Keratinocyte (primary cell): ENCODE measurements at regions not wholly inside any gene's neighbourhood (a gene's known extent, or its start where the extent isn't known, plus 50 kb on each side); places are given as distances from the start of the nearest gene placed in this dataset.

Experiments
- DNase-seq: peaks from one replicate; pipeline ENCODE4 v3.0.0-alpha.2; 2011; ENCODE audit warnings: low read depth, missing footprints, low spot score
- FAIRE-seq: peaks from 2 replicates; lab custom pipeline; 2011; peaks lifted over from hg19 to GRCh38; lab: Jason Lieb, UNC
- H2AFZ ChIP-seq: 2 replicates; pipeline ENCODE4 v1.6.0; 2012; ENCODE audit warnings: low read length, control low read depth, inconsistent platforms; ENCODE audit not compliant: control insufficient read depth
- H3K27ac ChIP-seq: 2 replicates; pipeline ENCODE4 v1.5.1; 2011; ENCODE audit warnings: low read length; ENCODE audit not compliant: control insufficient read depth, insufficient read depth
- H3K27me3 ChIP-seq: 3 replicates; pipeline ENCODE4 v1.6.0; 2011; ENCODE audit warnings: low read length; ENCODE audit not compliant: control insufficient read depth, insufficient read depth; ENCODE audit errors: extremely low read depth
- H3K36me3 ChIP-seq, 2 experiments: 2 replicates in 1 of 2; 3 replicates in 1 of 2; pipeline ENCODE4 v1.5.1; 2011; ENCODE audit warnings: low read length in 2 of 2, mild to moderate bottlenecking in 1 of 2; ENCODE audit not compliant: control insufficient read depth in 2 of 2, insufficient read depth in 2 of 2; ENCODE audit errors: extremely low read depth in 1 of 2
- H3K4me1 ChIP-seq: 3 replicates; pipeline ENCODE4 v1.5.1; 2011; ENCODE audit warnings: low read length; ENCODE audit not compliant: control insufficient read depth, insufficient read depth; ENCODE audit errors: extremely low read depth
- H3K4me2 ChIP-seq: 3 replicates; pipeline ENCODE4 v1.6.0; 2011; ENCODE audit warnings: low read depth, low read length; ENCODE audit not compliant: control insufficient read depth, insufficient read depth; ENCODE audit errors: extremely low read depth
- H3K4me3 ChIP-seq, 3 experiments: fragments of 200-600 bp in 1 of 3; sonication (generic) in 1 of 3; 2 replicates in 2 of 3; 3 replicates in 1 of 3; pipeline ENCODE4 v1.5.1; 2011 to 2016; ENCODE audit warnings: low read length in 3 of 3, mild to moderate bottlenecking in 3 of 3, control low read depth in 2 of 3, inconsistent platforms in 1 of 3, low read depth in 1 of 3, mixed read lengths in 1 of 3, mixed run types in 1 of 3, moderate library complexity in 1 of 3; ENCODE audit not compliant: control insufficient read depth in 2 of 3, insufficient read depth in 2 of 3; ENCODE audit errors: extremely low read depth in 1 of 3
- H3K79me2 ChIP-seq: 2 replicates; pipeline ENCODE4 v1.6.0; 2012; ENCODE audit warnings: low read length; ENCODE audit not compliant: control insufficient read depth, insufficient read depth
- H3K9ac ChIP-seq: 3 replicates; pipeline ENCODE4 v1.6.0; 2011; ENCODE audit warnings: low read length; ENCODE audit not compliant: control insufficient read depth, insufficient read depth; ENCODE audit errors: extremely low read depth
- H3K9me1 ChIP-seq: 3 replicates; pipeline ENCODE4 v1.6.0; 2011; ENCODE audit warnings: low read length; ENCODE audit not compliant: control insufficient read depth, insufficient read depth; ENCODE audit errors: extremely low read depth
- H3K9me3 ChIP-seq: 2 replicates; pipeline ENCODE4 v1.5.1; 2012; ENCODE audit warnings: low read depth, low read length; ENCODE audit not compliant: control insufficient read depth
- H4K20me1 ChIP-seq: 3 replicates; pipeline ENCODE4 v1.6.0; 2011; ENCODE audit warnings: low read length; ENCODE audit not compliant: control insufficient read depth, insufficient read depth; ENCODE audit errors: extremely low read depth
- EZH2 ChIP-seq: IDR thresholded peaks from one replicate; pipeline ENCODE4 v1.6.1; 2012; ENCODE audit warnings: inconsistent platforms, mild to moderate bottlenecking, low read length, moderate library complexity
- dilution Hi-C: fragments of 300-500 bp; cut with MboI; formaldehyde crosslinking; loops from one replicate; pipeline ENCODE4 v1.7.0; 2020; ENCODE audit warnings: low sequenced_read_pairs; ENCODE audit not compliant: extremely low pct_ligation_motif_present
- TF ChIP-seq, protein P1 (sequence below), 3 experiments: IDR thresholded peaks in 1 of 3; conservative IDR thresholded peaks in 1 of 3; optimal IDR thresholded peaks in 1 of 3; 2 replicates in 2 of 3; 3 replicates in 1 of 3; pipeline versions ENCODE3 to v1.5.1; 2011; ENCODE audit warnings: low read length in 3 of 3, mild to moderate bottlenecking in 3 of 3, moderate library complexity in 2 of 3, control low read depth in 1 of 3, inconsistent platforms in 1 of 3; ENCODE audit not compliant: insufficient read depth in 2 of 3; ENCODE audit errors: extremely low read depth in 1 of 3

DNA sequence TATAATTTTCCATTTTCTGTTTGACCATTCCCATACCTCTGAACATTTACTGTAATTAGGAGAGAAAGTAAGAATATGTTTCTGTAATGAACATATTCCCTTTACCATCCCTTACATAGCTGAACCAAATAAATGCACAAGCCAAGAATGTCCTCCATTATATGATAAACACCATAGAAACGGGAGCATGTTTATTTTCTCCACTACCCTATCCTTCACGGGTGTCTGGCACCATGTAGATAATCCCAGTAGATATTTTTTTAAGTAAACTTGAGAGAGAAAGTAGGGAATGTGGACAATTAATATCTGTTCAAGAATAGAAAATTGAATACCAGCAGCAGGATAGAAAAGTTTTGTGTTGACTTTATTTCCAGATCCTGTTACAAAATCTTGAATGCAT is 928.4 kb downstream of the EFNB2 start:
- no peaks in the 10 kb centered on the region for H3K27me3 ChIP-seq
- H3K4me1 ChIP-seq, result peaks cover 10% of the 10 kb centered on the region
- no peaks in the 10 kb centered on the region for H3K36me3 ChIP-seq
- no peaks in the 10 kb centered on the region for H3K79me2 ChIP-seq
- FAIRE-seq (no peak), DNase-seq (no peak)
- no peak for TF ChIP-seq EZH2
- TF ChIP-seq, protein P1, sequence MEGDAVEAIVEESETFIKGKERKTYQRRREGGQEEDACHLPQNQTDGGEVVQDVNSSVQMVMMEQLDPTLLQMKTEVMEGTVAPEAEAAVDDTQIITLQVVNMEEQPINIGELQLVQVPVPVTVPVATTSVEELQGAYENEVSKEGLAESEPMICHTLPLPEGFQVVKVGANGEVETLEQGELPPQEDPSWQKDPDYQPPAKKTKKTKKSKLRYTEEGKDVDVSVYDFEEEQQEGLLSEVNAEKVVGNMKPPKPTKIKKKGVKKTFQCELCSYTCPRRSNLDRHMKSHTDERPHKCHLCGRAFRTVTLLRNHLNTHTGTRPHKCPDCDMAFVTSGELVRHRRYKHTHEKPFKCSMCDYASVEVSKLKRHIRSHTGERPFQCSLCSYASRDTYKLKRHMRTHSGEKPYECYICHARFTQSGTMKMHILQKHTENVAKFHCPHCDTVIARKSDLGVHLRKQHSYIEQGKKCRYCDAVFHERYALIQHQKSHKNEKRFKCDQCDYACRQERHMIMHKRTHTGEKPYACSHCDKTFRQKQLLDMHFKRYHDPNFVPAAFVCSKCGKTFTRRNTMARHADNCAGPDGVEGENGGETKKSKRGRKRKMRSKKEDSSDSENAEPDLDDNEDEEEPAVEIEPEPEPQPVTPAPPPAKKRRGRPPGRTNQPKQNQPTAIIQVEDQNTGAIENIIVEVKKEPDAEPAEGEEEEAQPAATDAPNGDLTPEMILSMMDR (optimal IDR thresholded peaks at IDR 0.05 in 1 of 3, IDR thresholded peaks at IDR 0.05 in 1 of 3, conservative IDR thresholded peaks at IDR 0.05 in 1 of 3; ENCODE audit: extremely low read depth in 1 of 3, insufficient read depth in 2 of 3, low read length in 3 of 3), result no peak
- H3K4me3 ChIP-seq, result no peak overlapping the region
- H3K9me1 ChIP-seq, result no peaks in the 10 kb centered on the region
- no peak overlapping the region for H2AFZ ChIP-seq
- dilution Hi-C loops, result no loop called here
- no peaks in the 10 kb centered on the region for H4K20me1 ChIP-seq
- no peaks in the 10 kb centered on the region for H3K9me3 ChIP-seq
- no peak overlapping the region for H3K4me2 ChIP-seq
- H3K9ac ChIP-seq, result no peak overlapping the region
- H3K27ac ChIP-seq, result no peak overlapping the region

DNA sequence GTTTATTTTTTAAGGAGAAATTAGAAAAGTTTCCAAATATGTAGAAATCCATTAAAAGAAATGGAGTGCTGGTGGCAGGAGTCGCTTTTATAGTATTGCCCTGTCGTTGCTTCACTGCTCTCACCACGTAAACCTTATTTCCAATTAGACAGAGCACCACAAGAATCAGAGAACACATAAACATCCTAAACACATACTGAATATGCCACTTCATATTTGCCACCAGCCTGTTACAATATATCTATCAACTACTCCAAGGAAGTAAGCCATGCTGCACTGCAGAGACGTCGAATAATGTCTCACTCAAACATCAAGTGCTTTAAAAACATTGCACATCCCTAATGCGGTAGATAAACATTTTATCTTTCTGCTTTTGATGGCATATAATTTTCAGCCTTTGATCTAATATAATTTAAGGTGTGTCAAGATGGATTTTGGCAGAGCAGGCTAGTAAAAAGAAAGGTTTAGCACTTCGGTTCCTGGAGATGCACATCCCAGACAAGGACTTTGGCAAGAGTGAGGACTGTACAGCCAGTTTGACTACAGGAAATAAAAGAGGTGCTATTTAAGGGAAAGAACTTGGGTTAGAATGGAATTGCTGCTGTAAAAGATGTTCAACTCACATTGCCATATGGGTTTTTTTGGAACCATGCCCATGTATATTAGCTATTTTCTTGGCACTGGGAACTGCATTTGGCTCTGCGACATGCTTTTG is 932.3 kb downstream of the EFNB2 start:
- no peak overlapping the region for H3K9ac ChIP-seq
- H3K9me3 ChIP-seq, result no peaks in the 10 kb centered on the region
- H3K9me1 ChIP-seq, result no peaks in the 10 kb centered on the region
- H4K20me1 ChIP-seq, result no peaks in the 10 kb centered on the region
- H3K27me3 ChIP-seq, result no peaks in the 10 kb centered on the region
- no peak for DNase-seq
- TF ChIP-seq, protein P1 (optimal IDR thresholded peaks at IDR 0.05 in 1 of 3, IDR thresholded peaks at IDR 0.05 in 1 of 3, conservative IDR thresholded peaks at IDR 0.05 in 1 of 3; ENCODE audit: extremely low read depth in 1 of 3, insufficient read depth in 2 of 3, low read length in 3 of 3), result no peak
- no peak for TF ChIP-seq EZH2
- H3K4me1 ChIP-seq, result no peaks in the 10 kb centered on the region
- FAIRE-seq, result no peak
- peak overlapping the region; percentile 30 for H2AFZ ChIP-seq
- H3K4me3 ChIP-seq, result no peak overlapping the region
- no peak overlapping the region for H3K4me2 ChIP-seq
- no peak overlapping the region for H3K27ac ChIP-seq
- dilution Hi-C loops, result no loop called here
- no peaks in the 10 kb centered on the region for H3K79me2 ChIP-seq
- H3K36me3 ChIP-seq, result no peaks in the 10 kb centered on the region
